ENCODE measurements at regions not wholly inside any gene's neighbourhood (a gene's known extent, or its start where the extent isn't known, plus 50 kb on each side); places are given as distances from the start of the nearest gene placed in this dataset.
"Not testable (repeated sequence)": the region's sequence is repeated elsewhere in the genome, so short reads cannot be mapped to it uniquely, and the experiment has no call there.

- no peak for DNase-seq
Observed at GRCh38 chr14:41051801-41052200, 554.9 kb upstream of the LRFN5 start.

GRCh38 chr14:41047763-41048162 lies 558.9 kb upstream of the LRFN5 start:
- no peak for DNase-seq

GRCh38 chr14:41037388-41037787 lies 569.3 kb upstream of the LRFN5 start:
- DNase-seq, result no peak

- DNase-seq, result no peak
Observed at GRCh38 chr14:41034969-41035368, 571.7 kb upstream of the LRFN5 start.

- DNase-seq, result no peak
Observed at GRCh38 chr14:41022932-41023331, 583.7 kb upstream of the LRFN5 start.

DNA sequence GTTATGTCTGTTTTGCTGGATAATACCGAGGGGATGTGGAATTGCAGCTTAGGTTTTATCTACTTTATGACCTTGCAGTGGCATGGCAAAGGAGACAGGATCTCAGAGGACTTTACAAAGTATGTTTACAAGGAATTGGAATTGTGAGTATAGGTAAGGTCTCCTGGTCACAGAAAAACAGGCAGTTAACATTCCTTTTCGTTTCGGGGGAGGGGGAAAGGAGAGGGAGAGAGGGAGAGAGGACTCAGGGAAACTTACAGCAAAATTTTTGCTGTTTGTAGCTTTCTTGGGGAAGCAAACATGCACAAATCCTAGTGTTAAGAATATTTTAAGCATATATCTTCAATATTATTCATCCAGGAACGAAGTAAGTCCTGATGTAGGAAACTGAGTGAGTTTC lies 590.5 kb upstream of the LRFN5 start:
- no peak for DNase-seq

DNA sequence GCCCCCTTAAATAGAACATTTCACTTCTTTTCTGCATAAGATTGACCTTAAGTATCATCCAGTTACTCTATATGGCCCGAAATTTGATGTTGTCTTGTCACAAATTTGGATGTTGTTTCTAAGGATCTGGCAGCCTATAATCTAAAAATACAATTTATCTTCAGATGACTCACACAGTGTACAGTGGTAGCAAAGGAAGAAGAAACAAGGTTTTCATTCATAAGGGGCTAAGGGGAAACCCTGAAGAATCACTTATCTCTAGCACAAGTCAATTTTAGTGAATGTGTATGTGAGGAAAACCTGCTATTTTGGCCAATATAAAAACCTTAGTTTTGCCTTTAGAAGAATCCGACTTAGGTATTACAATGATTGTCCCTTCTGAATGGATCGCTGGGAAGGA lies 606.3 kb upstream of the LRFN5 start:
- no peak for DNase-seq

DNA sequence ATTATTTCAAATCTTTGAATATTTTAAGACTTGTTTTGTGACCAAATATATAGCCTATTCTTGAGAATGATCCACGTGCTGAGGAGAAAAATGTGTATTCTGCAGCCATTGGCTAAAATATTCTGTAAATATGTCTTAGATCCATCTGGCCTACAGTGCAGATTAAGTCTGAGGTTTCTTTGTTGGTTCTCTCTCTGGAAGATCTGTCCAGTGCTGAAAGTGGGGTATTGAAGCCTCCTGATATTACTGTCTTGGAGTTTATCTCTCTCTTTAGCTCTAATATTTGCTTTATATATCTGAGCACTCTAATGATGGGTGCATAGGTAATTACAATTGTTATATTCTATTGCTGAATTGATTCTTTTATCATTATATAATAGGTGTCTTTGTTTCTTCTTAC lies 617.4 kb upstream of the LRFN5 start:
- DNase-seq, result no peak

- DNase-seq, result no peak
Observed at GRCh38 chr14:40987481-40987880, 619.2 kb upstream of the LRFN5 start.

GRCh38 chr14:40986655-40987054 lies 620.0 kb upstream of the LRFN5 start:
- DNase-seq, result no peak

DNA sequence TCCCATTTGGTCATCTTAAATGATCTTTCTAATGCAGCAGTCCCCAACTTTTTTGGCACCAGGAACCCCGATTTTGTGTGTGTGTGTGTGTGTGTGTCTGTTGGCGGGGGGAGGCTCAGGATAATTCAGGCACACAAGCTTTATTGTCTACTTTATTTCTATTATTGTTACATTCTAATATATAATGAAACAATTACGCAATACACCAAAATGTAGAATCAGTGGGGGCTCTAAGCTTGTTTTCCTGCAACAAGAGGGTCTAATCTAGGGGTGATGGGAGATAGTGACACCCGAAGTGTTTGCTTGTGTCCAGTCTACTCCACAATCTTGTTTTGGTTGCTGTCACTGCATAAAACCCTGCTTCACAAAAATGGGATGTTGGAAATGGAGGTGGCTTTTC lies 621.1 kb upstream of the LRFN5 start:
- DNase-seq, result no peak

- no peak for DNase-seq
Observed at GRCh38 chr14:40983604-40984003, 623.1 kb upstream of the LRFN5 start.

- DNase-seq, result no peak
Observed at GRCh38 chr14:40981247-40981646, 625.4 kb upstream of the LRFN5 start.

GRCh38 chr14:40960257-40960656 lies 646.4 kb upstream of the LRFN5 start:
- DNase-seq, result not testable (repeated sequence)

DNA sequence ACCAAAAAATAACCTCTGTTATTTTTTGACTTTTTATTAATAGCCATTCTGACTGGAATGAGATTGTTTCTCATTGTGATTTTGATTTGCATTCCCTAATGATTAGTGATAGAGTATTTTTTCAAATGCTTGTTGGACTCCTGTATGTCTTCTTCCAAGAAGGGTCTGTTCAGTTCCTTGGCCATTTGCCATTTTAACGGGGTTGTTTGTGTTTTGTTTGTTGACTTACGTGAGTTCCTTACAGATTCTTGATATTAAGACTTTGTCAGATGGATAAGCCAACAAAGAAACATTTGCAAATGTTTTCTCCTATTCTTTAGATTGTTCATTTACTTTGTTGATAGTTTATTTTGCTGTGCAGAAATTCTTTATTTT lies 651.6 kb upstream of the LRFN5 start:
- DNase-seq, result no peak

DNA sequence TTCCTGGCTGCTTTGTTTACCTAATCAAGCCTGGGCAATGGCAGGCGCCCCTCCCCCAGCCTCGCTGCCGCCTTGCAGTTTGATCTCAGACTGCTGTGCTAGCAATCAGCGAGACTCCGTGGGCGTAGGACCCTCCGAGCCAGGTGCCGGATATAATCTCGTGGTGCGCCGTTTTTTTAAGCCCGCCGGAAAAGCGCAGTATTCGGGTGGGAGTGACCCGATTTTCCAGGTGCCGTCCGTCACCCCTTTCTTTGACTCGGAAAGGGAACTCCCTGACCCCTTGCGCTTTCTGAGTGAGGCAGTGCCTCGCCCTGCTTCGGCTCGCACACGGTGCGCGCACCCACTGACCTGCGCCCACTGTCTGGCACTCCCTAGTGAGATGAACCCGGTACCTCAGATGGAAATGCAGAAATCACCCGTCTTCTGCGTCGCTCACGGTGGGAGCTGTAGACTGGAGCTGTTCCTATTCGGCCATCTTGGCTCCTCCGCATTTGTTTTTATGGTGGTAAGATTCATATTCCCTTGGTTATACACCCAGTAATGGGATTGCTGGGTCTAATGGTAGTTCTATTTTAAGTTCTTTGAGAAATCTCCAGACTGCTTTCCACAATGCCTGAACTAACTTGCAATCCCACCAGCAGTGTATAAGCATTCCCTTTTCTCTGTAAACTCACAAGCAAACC lies 652.1 kb upstream of the LRFN5 start:
- DNase-seq, result not testable (repeated sequence)

DNA sequence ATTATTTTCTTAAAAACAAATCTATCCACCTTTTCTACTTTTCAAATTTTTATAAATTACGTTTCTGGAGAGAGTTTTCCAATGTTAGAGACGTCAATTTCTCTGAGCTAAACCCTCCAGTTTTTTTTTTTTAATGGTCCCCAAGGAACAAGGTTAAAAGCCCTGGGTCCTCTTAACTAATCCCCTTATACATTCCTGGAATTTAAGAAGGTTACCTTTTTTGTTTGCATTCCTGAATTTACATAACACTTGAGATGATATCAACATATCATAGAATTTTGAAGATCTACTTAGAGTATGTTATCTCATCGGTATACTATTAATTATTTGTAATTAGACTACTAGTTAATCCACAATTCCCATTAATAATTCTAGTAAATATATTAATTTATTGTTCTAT lies 662.2 kb upstream of the LRFN5 start:
- DNase-seq, result no peak

- DNase-seq, result no peak
Observed at GRCh38 chr14:40936861-40937260, 669.8 kb upstream of the LRFN5 start.

GRCh38 chr14:40920380-40920779 lies 686.3 kb upstream of the LRFN5 start:
- no peak for DNase-seq

GRCh38 chr14:40911141-40911540 lies 695.5 kb upstream of the LRFN5 start:
- DNase-seq, result no peak

GRCh38 chr14:40909906-40910305 lies 696.8 kb upstream of the LRFN5 start:
- DNase-seq, result no peak

GRCh38 chr14:40903709-40904108 lies 703.0 kb upstream of the LRFN5 start:
- no peak for DNase-seq

- DNase-seq, result no peak
Observed at GRCh38 chr14:40899435-40899834, 707.2 kb upstream of the LRFN5 start.

GRCh38 chr14:40894846-40895245 lies 711.8 kb upstream of the LRFN5 start:
- DNase-seq, result no peak

DNA sequence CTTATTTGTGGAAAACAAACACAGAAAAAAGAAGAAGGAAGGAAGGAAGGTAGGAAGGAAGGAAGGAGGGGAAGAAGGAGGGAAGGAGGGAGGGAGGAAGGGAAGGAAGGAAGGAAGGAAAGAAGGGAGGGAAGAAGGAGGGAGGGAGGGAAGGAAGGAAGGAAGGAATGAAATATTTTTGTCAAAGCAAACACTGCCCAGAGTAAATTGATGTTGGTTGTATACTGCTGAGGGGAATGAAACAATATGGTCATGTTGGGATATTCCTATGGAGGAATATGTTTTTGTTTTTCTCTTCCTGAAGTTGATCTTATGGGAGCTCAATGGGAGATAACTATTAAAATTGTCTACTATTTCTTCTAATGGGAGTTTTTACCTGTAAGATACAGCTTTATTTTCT lies 717.5 kb upstream of the LRFN5 start:
- no peak for DNase-seq

- DNase-seq, result no peak
Observed at GRCh38 chr14:40887912-40888311, 718.8 kb upstream of the LRFN5 start.
